ENCODE measurements at regions not wholly inside any gene's neighbourhood (a gene's known extent, or its start where the extent isn't known, plus 50 kb on each side); places are given as distances from the start of the nearest gene placed in this dataset.

GRCh38 chr1:102365071-102365470 lies 368.3 kb upstream of the OLFM3 start:
- no peak for DNase-seq
- no peaks in the 10 kb centered on the region for H3K36me3 ChIP-seq (replicated peaks)
- H3K27ac ChIP-seq, result no peak overlapping the region
- in situ Hi-C loops (cut with HindIII; ENCODE audit: low pct_ligation_motif_present, low sequenced_read_pairs), result no loop called here
- H3K4me3 ChIP-seq (ENCODE audit: low read depth, low read length), result no peak overlapping the region
- no peaks in the 10 kb centered on the region for H3K27me3 ChIP-seq (replicated peaks)
- TF ChIP-seq CTCF (IDR thresholded peaks at IDR 0.05; ENCODE audit: low read depth, low read length, missing control alignments), result no peak

- no peak overlapping the region for H3K27ac ChIP-seq
- no peak for DNase-seq
- in situ Hi-C loops (cut with HindIII; ENCODE audit: low pct_ligation_motif_present, low sequenced_read_pairs), result no loop called here
- H3K4me3 ChIP-seq (ENCODE audit: low read depth, low read length), result no peak overlapping the region
- H3K36me3 ChIP-seq (replicated peaks), result no peaks in the 10 kb centered on the region
- H3K27me3 ChIP-seq (replicated peaks), result no peaks in the 10 kb centered on the region
- no peak for TF ChIP-seq CTCF (IDR thresholded peaks at IDR 0.05; ENCODE audit: low read depth, low read length, missing control alignments)
Observed at GRCh38 chr1:102336602-102337001, 339.9 kb upstream of the OLFM3 start.

DNA sequence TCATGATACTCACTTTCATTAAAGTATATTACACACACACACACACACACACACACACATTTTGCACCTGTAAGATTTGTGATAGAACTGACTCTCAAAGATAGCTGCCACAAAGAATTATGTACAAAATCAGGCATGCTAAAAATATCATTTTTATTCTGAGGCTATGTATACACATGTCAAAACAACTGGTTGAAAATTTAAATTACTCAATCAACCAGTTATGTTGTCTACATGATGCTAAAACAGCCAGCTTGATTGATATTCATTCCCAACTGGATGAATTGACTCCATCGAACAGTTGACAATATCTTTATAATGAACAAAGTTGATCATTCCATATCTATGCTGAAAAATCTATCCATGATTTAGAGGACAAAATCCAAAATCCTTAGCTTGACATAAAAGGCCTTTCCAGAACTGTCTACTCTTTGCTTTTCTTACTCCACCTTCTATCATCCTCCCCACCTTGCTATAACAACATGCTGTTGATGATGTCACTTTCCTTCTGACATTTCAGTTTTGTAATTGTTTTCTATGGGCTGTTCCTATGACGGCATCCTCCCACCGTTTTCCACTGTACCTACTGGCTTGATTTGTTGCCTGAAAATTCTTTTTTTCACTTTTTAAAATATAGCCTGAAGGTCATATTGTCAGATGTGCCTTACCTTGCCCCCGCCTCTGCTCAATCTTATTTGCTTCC lies 321.5 kb upstream of the OLFM3 start:
- Histone ChIP-seq H3K27me3 (replicated peaks) (no peaks in the 10 kb centered on the region), H3K27ac (no peak overlapping the region), H3K36me3 (replicated peaks) (no peaks in the 10 kb centered on the region), H3K4me3 (ENCODE audit: low read depth, low read length) (no peak overlapping the region)
- no peak for TF ChIP-seq CTCF (IDR thresholded peaks at IDR 0.05; ENCODE audit: low read depth, low read length, missing control alignments)
- DNase-seq, result no peak
- in situ Hi-C loops (cut with HindIII; ENCODE audit: low pct_ligation_motif_present, low sequenced_read_pairs), result no loop called here

DNA sequence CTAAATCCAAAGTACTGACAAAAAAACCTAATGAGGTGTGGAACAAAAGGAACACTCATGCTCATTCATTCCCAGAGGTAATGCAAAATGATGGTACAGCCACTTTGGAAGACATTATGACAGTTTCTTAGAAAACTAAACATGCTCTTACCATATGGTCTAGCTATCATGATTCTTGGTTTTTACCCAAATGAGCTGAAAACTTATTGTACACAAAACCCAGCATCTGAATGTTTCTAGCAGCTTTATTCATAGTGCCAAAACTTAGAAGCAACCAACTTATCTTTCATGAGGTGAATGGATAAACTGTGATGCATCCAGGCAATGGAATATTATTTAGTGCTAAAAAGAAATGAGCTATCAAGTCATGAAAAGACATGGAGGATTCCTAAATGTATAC lies 318.4 kb upstream of the OLFM3 start:
- Histone ChIP-seq H3K36me3 (replicated peaks) (no peaks in the 10 kb centered on the region), H3K27me3 (replicated peaks) (no peaks in the 10 kb centered on the region), H3K27ac (no peak overlapping the region), H3K4me3 (ENCODE audit: low read depth, low read length) (no peak overlapping the region)
- in situ Hi-C loops (cut with HindIII; ENCODE audit: low pct_ligation_motif_present, low sequenced_read_pairs), result no loop called here
- TF ChIP-seq CTCF (IDR thresholded peaks at IDR 0.05; ENCODE audit: low read depth, low read length, missing control alignments), result no peak
- DNase-seq, result no peak

DNA sequence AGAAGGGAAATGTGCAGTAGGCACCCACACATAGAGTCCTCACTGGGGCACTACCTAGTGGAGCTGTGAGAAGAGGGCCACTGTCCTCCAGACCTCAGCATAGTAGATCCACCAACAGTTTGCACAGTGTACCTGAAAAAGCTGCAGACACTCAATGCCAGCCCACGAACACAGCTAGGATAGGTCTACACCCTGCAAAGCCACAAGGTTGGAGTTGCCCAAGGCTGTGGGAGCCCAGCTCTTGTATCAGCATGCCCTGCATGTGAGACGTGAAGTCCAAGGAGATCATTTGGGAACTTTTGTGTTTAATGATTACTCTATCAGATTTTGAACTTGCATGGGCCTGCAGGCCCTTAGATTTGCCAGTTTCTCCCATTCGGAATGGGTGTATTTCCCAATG lies 299.4 kb upstream of the OLFM3 start:
- Histone ChIP-seq H3K27ac (no peak overlapping the region), H3K36me3 (replicated peaks) (no peaks in the 10 kb centered on the region), H3K4me3 (ENCODE audit: low read depth, low read length) (no peak overlapping the region), H3K27me3 (replicated peaks) (no peaks in the 10 kb centered on the region)
- TF ChIP-seq CTCF (IDR thresholded peaks at IDR 0.05; ENCODE audit: low read depth, low read length, missing control alignments), result no peak
- in situ Hi-C loops (cut with HindIII; ENCODE audit: low pct_ligation_motif_present, low sequenced_read_pairs), result no loop called here
- no peak for DNase-seq

- Histone ChIP-seq H3K36me3 (replicated peaks) (no peaks in the 10 kb centered on the region), H3K27me3 (replicated peaks) (no peaks in the 10 kb centered on the region), H3K4me3 (ENCODE audit: low read depth, low read length) (no peak overlapping the region), H3K27ac (no peak overlapping the region)
- no peak for DNase-seq
- no peak for TF ChIP-seq CTCF (IDR thresholded peaks at IDR 0.05; ENCODE audit: low read depth, low read length, missing control alignments)
- in situ Hi-C loops (cut with HindIII; ENCODE audit: low pct_ligation_motif_present, low sequenced_read_pairs), result no loop called here
Observed at GRCh38 chr1:102282955-102283354, 286.2 kb upstream of the OLFM3 start.
